ENCODE measurements at regions not wholly inside any gene's neighbourhood (a gene's known extent, or its start where the extent isn't known, plus 50 kb on each side); places are given as distances from the start of the nearest gene placed in this dataset.

- intact Hi-C loops (cut with DNase I): no loop called here
- no peak for DNase-seq
Observed at GRCh38 chr12:94790825-94791224, 140.5 kb upstream of the TMCC3 start.

GRCh38 chr12:94790370-94790769, 140.0 kb upstream of the TMCC3 start:
- no peak for DNase-seq
- intact Hi-C loops (cut with DNase I): no loop called here

- intact Hi-C loops (cut with DNase I): no loop called here
Observed at GRCh38 chr12:94789510-94790225, 139.3 kb upstream of the TMCC3 start.

GRCh38 chr12:94788298-94788697, 137.9 kb upstream of the TMCC3 start:
- no peak for DNase-seq
- intact Hi-C loops (cut with DNase I): no loop called here

More at GRCh38 chr12:94789510-94790225, 139.3 kb upstream of the TMCC3 start:
- no peak for DNase-seq

GRCh38 chr12:94786906-94787305, 136.5 kb upstream of the TMCC3 start:
- DNase-seq: no peak
- intact Hi-C loops (cut with DNase I): no loop called here

GRCh38 chr12:94783862-94784261, 133.5 kb upstream of the TMCC3 start:
- intact Hi-C loops (cut with DNase I): no loop called here
- DNase-seq: no peak

- intact Hi-C loops (cut with DNase I): no loop called here
- DNase-seq: no peak
Observed at GRCh38 chr12:94783343-94783742, 133.0 kb upstream of the TMCC3 start.

- intact Hi-C loops (cut with DNase I): no loop called here
- no peak for DNase-seq
Observed at GRCh38 chr12:94781835-94782234, 131.5 kb upstream of the TMCC3 start.

GRCh38 chr12:94779485-94779884, 129.1 kb upstream of the TMCC3 start:
- DNase-seq: no peak
- intact Hi-C loops (cut with DNase I): loop anchor here (10.0 kb wide), 1 partner anchor 205 kb away; no protein-coding TSS in a partner anchor

GRCh38 chr12:94777936-94778335, 127.6 kb upstream of the TMCC3 start:
- intact Hi-C loops (cut with DNase I): loop anchor here (10.0 kb wide), 1 partner anchor 207 kb away; no protein-coding TSS in a partner anchor
- DNase-seq: no peak

- intact Hi-C loops (cut with DNase I): loop anchor here (10.0 kb wide), 1 partner anchor 209 kb away; no protein-coding TSS in a partner anchor
- no peak for DNase-seq
Observed at GRCh38 chr12:94775710-94776109, 125.4 kb upstream of the TMCC3 start.

GRCh38 chr12:94771741-94772140, 121.4 kb upstream of the TMCC3 start:
- DNase-seq: no peak
- intact Hi-C loops (cut with DNase I): loop anchor here (10.0 kb wide), 1 partner anchor 213 kb away; no protein-coding TSS in a partner anchor

GRCh38 chr12:94771199-94771598, 120.8 kb upstream of the TMCC3 start:
- intact Hi-C loops (cut with DNase I): loop anchor here (10.0 kb wide), 1 partner anchor 214 kb away; no protein-coding TSS in a partner anchor
- DNase-seq: no peak

GRCh38 chr12:94770791-94771190, 120.4 kb upstream of the TMCC3 start:
- DNase-seq: no peak
- intact Hi-C loops (cut with DNase I): loop anchor here (10.0 kb wide), 1 partner anchor 214 kb away; no protein-coding TSS in a partner anchor

- no peak for DNase-seq
- intact Hi-C loops (cut with DNase I): loop anchor here (5.0 to 10.0 kb wide), 2 partner anchors 215 to 223 kb away; no protein-coding TSS in a partner anchor
Observed at GRCh38 chr12:94769776-94770759, 119.7 kb upstream of the TMCC3 start.

GRCh38 chr12:94769047-94769420, 118.7 kb upstream of the TMCC3 start:
- intact Hi-C loops (cut with DNase I): loop anchor here (5.0 kb wide), 1 partner anchor 222 kb away; no protein-coding TSS in a partner anchor
- DNase-seq: no peak

GRCh38 chr12:94768398-94769046, 118.2 kb upstream of the TMCC3 start:
- no peak for DNase-seq
- intact Hi-C loops (cut with DNase I): loop anchor here (5.0 kb wide), 1 partner anchor 221 kb away; no protein-coding TSS in a partner anchor

GRCh38 chr12:94767956-94768355, 117.6 kb upstream of the TMCC3 start:
- no peak for DNase-seq
- intact Hi-C loops (cut with DNase I): loop anchor here (5.0 kb wide), 1 partner anchor 221 kb away; no protein-coding TSS in a partner anchor

- intact Hi-C loops (cut with DNase I): loop anchor here (5.0 kb wide), 1 partner anchor 219 kb away; no protein-coding TSS in a partner anchor
- DNase-seq: no peak
Observed at GRCh38 chr12:94766397-94766796, 116.0 kb upstream of the TMCC3 start.

- intact Hi-C loops (cut with DNase I): no loop called here
- DNase-seq: no peak
Observed at GRCh38 chr12:94763462-94763861, 113.1 kb upstream of the TMCC3 start.

Measured in posterior cingulate gyrus (tissue), 11 donors.